Endothelial cell of umbilical vein (primary cell): ENCODE measurements at regions not wholly inside any gene's neighbourhood (a gene's known extent, or its start where the extent isn't known, plus 50 kb on each side); places are given as distances from the start of the nearest gene placed in this dataset.

Experiments used
- CTCF ChIP-seq, 2 donors: IDR thresholded peaks; 1 replicate in 1 of 2; 2 replicates in 1 of 2; pipeline ENCODE4 v1.5.1; 2011; ENCODE audit warnings: low read length in 2 of 2, mild to moderate bottlenecking in 2 of 2, moderate library complexity in 2 of 2, control low read depth in 1 of 2, inconsistent platforms in 1 of 2, low read depth in 1 of 2; ENCODE audit not compliant: insufficient read depth in 1 of 2; ENCODE audit errors: extremely low read depth in 1 of 2
- MYC ChIP-seq: IDR thresholded peaks from one replicate; pipeline ENCODE4 v1.6.1; 2011; ENCODE audit warnings: mild to moderate bottlenecking, low read depth, low read length

GRCh38 chr13:43994999-43995859 is 115.5 kb downstream of the LACC1 start:
- TF ChIP-seq CTCF (IDR thresholded peaks at IDR 0.05; ENCODE audit: extremely low read depth in 1 of 2, insufficient read depth in 1 of 2, low read depth in 1 of 2, low read length in 2 of 2) (no peak), MYC (no peak)
